ENCODE measurements at regions not wholly inside any gene's neighbourhood (a gene's known extent, or its start where the extent isn't known, plus 50 kb on each side); places are given as distances from the start of the nearest gene placed in this dataset.

GRCh38 chr4:129481107-129481506 is 385.2 kb downstream of the C4orf33 start:
- TF ChIP-seq CTCF (IDR thresholded peaks at IDR 0.05; ENCODE audit: poor library complexity, severe bottlenecking) (no peak), EP300 (conservative IDR thresholded peaks at IDR 0.05; ENCODE audit: poor library complexity, severe bottlenecking) (no peak), SMC3 (conservative IDR thresholded peaks at IDR 0.05; ENCODE audit: poor library complexity) (no peak), EZH2 (IDR thresholded peaks at IDR 0.05; ENCODE audit: borderline replicate concordance, insufficient read depth, low read length, poor library complexity, severe bottlenecking) (no peak), RAD21 (conservative IDR thresholded peaks at IDR 0.05) (no peak), POLR2AphosphoS5 (IDR thresholded peaks at IDR 0.05) (no peak), MXI1 (conservative IDR thresholded peaks at IDR 0.05; ENCODE audit: poor library complexity, severe bottlenecking) (no peak), REST (IDR thresholded peaks at IDR 0.05; ENCODE audit: borderline replicate concordance) (no peak)

Measured in neural cell (in vitro differentiated cells).